ENCODE measurements at regions not wholly inside any gene's neighbourhood (a gene's known extent, or its start where the extent isn't known, plus 50 kb on each side); places are given as distances from the start of the nearest gene placed in this dataset.

- DNase-seq = no peak
These were observed 503.1 kb downstream of the PREX1 start for GRCh38 chr20:48324744-48325143.

- DNase-seq = no peak
These were observed 506.5 kb downstream of the PREX1 start for GRCh38 chr20:48321271-48321670.

DNA sequence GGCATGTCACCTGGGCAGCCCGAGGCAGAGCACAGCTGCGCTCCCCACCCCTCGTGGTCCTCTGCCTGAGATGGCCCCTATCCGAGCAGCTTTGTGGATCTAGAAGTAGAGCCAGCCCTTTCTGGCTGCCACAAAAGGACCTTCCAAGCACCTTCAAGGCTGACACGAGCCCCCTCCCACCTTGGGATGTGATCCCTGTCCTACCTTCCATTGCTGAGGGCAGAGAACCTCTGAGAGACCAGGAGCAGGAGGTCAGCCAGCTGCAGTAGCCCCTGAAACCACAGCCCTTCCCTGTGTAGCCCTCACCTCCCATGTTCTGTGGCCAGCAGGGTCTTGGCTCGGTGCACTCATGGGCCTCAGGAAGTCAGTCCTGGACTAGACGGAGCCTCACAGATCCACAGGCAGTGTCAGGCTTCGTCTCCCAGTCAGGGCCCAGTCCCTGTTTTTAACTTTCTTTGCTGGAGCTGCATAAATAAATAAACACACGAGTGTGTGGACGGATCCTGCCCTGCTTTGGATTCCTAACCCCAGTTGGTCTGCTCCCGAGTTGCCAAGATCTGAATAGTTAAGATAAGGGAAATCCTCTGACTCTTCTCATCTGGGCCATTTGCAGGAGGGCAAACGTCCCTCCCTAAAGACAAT, 507.7 kb downstream of the PREX1 start:
- DNase-seq = no peak

- DNase-seq = no peak
These were observed 510.2 kb downstream of the PREX1 start for GRCh38 chr20:48317578-48317977.

- DNase-seq = no peak
These were observed 512.7 kb downstream of the PREX1 start for GRCh38 chr20:48314925-48315592.

- DNase-seq = no peak
These were observed 514.5 kb downstream of the PREX1 start for GRCh38 chr20:48313324-48313723.

DNA sequence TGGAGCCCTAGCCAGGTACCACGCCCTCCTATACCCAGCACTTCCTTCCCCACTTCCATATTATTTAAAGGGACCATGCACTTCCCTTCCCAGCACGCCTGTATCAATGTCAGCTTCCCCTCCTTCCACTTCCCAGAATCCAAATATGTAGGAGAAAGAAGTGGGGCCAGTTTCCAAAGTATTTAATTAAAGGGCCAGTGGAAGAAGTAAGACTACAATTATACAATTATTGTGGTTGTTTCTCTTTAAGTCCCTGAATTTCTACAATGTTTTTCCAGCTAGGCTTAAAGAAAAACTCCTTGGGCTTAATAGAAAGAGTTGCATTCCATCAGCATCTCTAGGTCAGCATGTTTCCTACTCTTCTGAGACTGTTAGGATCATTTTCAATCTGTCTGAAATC, 515.8 kb downstream of the PREX1 start:
- DNase-seq = no peak

DNA sequence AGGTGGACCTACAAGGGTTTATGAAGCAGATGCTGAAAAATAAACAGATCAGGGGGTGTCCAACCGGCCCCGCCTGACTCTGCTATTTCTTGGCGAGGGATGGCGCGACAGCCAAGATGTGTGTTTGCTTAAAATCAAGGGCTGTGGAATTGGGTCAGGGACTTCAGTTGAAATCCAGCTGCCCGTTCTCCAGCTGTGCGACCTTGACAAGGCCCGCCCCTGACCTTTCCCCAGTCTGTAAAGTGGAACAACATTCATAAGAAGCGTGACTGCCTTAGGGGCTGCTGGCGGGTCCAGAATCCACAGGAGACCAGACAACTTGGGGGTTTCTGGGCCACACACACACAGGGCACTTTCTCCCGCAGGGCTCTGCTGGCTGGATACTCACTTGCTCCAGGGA, 517.5 kb downstream of the PREX1 start:
- no peak for DNase-seq

GRCh38 chr20:48309293-48309692, 518.5 kb downstream of the PREX1 start:
- DNase-seq = no peak

- no peak for DNase-seq
These were observed 518.9 kb downstream of the PREX1 start for GRCh38 chr20:48308882-48309281.

DNA sequence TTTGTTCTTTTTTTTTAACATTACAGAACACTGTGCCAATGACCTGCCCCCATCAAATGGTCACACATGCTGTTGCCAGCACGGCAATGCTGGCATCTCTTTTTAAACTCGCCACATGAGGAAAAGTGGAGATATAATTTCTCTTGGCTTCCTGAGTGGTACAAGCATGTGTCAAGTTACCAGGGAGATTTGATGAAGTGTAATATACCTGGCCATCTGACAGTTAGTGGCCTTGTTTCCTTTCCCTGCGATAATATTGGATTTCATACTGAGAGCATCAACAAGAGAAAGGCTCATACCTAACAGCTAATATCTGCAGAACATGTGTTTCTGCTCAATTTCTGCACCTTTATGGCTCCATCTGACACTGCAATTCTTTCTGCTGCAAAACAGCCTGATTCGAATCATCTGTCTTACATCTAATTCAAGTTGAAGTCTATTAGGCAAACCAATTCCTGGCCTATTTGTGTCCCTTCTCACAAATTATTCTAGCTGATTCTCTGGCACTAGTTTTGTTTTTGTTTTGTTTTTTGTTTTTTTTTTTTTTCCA, 519.5 kb downstream of the PREX1 start:
- DNase-seq = no peak

- DNase-seq = no peak
These were observed 520.5 kb downstream of the PREX1 start for GRCh38 chr20:48307277-48307676.

GRCh38 chr20:48302844-48303542, 517.7 kb upstream of the SULF2 start:
- DNase-seq = no peak

- DNase-seq = no peak
These were observed 516.9 kb upstream of the SULF2 start for GRCh38 chr20:48302149-48302548.

DNA sequence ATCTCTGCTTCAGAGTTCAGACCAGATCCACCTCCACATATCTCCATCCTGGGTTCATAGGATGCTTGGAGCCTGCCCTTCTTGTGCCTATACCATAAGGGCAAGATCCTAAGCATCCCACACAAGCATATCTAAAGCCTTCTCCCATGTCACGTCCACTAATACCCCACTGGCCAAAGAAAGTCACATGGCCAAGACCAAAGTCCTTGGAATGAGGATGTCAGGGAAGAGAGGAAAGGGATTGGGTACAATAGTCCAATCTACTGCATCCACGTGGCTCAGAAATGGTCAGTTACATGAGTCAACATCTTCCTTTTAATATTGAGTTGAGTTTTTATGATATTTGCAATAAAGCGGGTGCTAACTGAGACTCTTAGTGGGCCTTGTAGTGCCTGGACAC, 515.9 kb upstream of the SULF2 start:
- no peak for DNase-seq

DNA sequence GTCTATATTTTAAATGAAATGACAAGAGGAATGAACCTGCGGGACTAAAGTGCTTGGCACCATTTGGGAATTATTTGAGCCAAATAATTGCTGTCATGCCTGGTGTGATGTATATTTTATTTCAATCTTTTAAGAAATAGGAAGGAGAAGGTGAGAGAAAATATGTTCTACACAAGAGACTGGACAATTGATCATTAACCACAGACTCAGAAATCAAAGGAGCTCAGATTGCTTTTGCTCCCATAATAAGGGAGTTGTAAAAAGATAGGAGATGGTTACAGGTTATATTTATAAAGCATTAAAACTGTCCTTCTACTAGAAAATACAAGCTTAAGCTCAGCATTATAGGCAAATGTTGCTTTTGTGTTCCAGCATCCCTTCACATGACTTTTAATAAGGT, 515.2 kb upstream of the SULF2 start:
- no peak for DNase-seq

DNA sequence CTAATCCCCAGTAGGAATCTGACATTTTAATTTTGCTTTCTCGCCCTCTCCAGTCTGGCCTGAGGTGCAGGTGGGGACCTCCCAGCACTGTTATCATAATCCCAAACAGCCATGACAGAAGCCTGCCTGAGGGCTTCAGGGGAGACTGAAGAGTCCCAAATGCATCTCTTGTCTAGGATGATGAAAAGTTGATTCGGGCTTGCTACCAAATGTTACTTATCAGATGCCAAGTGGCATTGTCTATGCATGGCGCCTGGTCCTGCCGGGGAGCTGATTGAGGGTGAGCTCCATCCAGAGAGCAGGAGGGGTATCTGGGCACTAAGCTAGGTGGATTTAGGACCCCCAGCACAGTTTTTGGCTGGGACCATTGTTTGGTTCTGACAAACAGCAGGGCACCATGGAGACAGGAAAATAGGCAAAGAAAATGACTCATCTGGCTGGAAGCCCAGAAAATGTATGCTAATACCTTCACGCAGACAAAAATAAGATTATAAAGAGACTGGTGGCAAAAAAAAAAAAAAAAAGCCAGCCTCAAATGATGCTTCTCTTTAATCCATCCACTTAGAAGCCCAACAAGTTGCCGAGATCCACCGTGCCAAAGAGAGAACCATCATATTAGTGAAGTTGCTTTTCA, 513.7 kb upstream of the SULF2 start:
- no peak for DNase-seq

- no peak for DNase-seq
These were observed 513.2 kb upstream of the SULF2 start for GRCh38 chr20:48298433-48298832.

GRCh38 chr20:48295966-48296421, 510.7 kb upstream of the SULF2 start:
- DNase-seq = no peak

GRCh38 chr20:48295445-48295903, 510.2 kb upstream of the SULF2 start:
- no peak for DNase-seq

DNA sequence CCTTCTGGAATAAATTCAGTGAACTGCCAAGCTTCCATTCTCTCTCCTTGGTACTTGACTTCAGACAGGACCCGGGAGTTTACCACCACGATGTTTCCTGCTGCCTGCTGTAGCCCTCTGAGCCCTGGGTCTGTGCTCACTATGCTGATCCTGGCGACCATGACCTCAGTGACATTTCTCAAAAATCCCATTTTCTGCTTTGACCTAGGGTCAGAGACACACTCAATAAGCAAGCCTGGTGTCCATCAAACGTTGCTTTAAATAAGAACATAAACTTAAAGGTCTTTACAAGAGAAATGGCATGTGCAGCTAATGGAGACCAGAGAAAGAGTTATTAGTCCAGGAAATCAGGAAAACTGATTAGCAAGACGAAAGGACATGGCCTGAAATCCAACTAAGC, 509.7 kb upstream of the SULF2 start:
- no peak for DNase-seq

GRCh38 chr20:48294196-48294595, 508.9 kb upstream of the SULF2 start:
- DNase-seq = no peak

DNA sequence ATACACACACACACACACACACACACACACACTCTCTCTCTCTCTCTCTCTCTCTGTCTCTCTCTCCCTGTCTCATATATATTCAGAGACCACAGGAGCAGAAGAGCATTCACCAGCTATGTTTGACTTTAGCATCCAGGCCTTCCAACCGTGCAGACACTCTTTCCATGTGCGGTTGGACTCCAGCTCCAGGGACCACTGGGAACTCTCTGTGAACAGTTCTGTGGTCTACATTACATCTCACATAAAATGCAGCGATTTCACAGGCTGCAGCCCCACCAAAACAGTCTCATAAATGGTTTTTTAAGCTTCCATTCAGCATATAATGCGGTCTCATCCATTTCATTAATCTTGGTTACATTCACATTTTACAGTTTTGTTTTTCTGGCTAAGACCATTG, 508.4 kb upstream of the SULF2 start:
- no peak for DNase-seq
